ENCODE measurements at regions not wholly inside any gene's neighbourhood (a gene's known extent, or its start where the extent isn't known, plus 50 kb on each side); places are given as distances from the start of the nearest gene placed in this dataset.

GRCh38 chr2:147384659-147385058, 460.2 kb upstream of the ACVR2A start:
- TF ChIP-seq, protein P1, sequence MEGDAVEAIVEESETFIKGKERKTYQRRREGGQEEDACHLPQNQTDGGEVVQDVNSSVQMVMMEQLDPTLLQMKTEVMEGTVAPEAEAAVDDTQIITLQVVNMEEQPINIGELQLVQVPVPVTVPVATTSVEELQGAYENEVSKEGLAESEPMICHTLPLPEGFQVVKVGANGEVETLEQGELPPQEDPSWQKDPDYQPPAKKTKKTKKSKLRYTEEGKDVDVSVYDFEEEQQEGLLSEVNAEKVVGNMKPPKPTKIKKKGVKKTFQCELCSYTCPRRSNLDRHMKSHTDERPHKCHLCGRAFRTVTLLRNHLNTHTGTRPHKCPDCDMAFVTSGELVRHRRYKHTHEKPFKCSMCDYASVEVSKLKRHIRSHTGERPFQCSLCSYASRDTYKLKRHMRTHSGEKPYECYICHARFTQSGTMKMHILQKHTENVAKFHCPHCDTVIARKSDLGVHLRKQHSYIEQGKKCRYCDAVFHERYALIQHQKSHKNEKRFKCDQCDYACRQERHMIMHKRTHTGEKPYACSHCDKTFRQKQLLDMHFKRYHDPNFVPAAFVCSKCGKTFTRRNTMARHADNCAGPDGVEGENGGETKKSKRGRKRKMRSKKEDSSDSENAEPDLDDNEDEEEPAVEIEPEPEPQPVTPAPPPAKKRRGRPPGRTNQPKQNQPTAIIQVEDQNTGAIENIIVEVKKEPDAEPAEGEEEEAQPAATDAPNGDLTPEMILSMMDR (IDR thresholded peaks at IDR 0.05; ENCODE audit: insufficient read depth, low read length): no peak
- TF ChIP-seq POLR2AphosphoS5 (IDR thresholded peaks at IDR 0.05; ENCODE audit: low read depth): no peak
- TF ChIP-seq, protein P2, sequence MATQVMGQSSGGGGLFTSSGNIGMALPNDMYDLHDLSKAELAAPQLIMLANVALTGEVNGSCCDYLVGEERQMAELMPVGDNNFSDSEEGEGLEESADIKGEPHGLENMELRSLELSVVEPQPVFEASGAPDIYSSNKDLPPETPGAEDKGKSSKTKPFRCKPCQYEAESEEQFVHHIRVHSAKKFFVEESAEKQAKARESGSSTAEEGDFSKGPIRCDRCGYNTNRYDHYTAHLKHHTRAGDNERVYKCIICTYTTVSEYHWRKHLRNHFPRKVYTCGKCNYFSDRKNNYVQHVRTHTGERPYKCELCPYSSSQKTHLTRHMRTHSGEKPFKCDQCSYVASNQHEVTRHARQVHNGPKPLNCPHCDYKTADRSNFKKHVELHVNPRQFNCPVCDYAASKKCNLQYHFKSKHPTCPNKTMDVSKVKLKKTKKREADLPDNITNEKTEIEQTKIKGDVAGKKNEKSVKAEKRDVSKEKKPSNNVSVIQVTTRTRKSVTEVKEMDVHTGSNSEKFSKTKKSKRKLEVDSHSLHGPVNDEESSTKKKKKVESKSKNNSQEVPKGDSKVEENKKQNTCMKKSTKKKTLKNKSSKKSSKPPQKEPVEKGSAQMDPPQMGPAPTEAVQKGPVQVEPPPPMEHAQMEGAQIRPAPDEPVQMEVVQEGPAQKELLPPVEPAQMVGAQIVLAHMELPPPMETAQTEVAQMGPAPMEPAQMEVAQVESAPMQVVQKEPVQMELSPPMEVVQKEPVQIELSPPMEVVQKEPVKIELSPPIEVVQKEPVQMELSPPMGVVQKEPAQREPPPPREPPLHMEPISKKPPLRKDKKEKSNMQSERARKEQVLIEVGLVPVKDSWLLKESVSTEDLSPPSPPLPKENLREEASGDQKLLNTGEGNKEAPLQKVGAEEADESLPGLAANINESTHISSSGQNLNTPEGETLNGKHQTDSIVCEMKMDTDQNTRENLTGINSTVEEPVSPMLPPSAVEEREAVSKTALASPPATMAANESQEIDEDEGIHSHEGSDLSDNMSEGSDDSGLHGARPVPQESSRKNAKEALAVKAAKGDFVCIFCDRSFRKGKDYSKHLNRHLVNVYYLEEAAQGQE (IDR thresholded peaks at IDR 0.05; ENCODE audit: insufficient replicate concordance, low read depth): no peak
- no peak for TF ChIP-seq SPI1 (IDR thresholded peaks at IDR 0.05; ENCODE audit: borderline replicate concordance, low read depth)

Data from HL-60 (cell line).